Neural crest cell (in vitro differentiated cells): ENCODE measurements at regions not wholly inside any gene's neighbourhood (a gene's known extent, or its start where the extent isn't known, plus 50 kb on each side); places are given as distances from the start of the nearest gene placed in this dataset.

Experiments
- DNase-seq: peaks from one replicate; pipeline ENCODE4 v3.0.0; 2021; ENCODE audit warnings: low read depth, mixed read lengths, low spot score
- H3K27ac Mint-ChIP-seq: one replicate; pipeline ENCODE4 v1.8.0; 2021; ENCODE audit warnings: mild to moderate bottlenecking, mixed read lengths; ENCODE audit not compliant: unreplicated experiment
- H3K27me3 Mint-ChIP-seq: 2 replicates; pipeline ENCODE4 v1.8.0; 2021; ENCODE audit warnings: low read depth, mild to moderate bottlenecking, mixed read lengths
- H3K36me3 Mint-ChIP-seq: 2 replicates; pipeline ENCODE4 v1.8.0; 2021; ENCODE audit warnings: low read depth, mild to moderate bottlenecking, mixed read lengths
- H3K4me1 Mint-ChIP-seq: 2 replicates; pipeline ENCODE4 v1.8.0; 2021; ENCODE audit warnings: mixed read lengths
- H3K4me3 Mint-ChIP-seq: one replicate; pipeline ENCODE4 v1.8.0; 2021; ENCODE audit warnings: mild to moderate bottlenecking, mixed read lengths
- H3K9me3 Mint-ChIP-seq: 2 replicates; pipeline ENCODE4 v1.8.0; 2021; ENCODE audit warnings: mixed read lengths
- TF ChIP-seq, protein P1 (sequence below): fragments of 200-600 bp; sonication (generic); conservative IDR thresholded peaks from 2 replicates; pipeline ENCODE4 v1.5.0; 2021; ENCODE audit warnings: antibody characterized with exemption, mild to moderate bottlenecking

- no peak overlapping the region for H3K4me3 Mint-ChIP-seq
- H3K36me3 Mint-ChIP-seq = no peaks in the 10 kb centered on the region
- H3K9me3 Mint-ChIP-seq = peaks cover 2% of the 10 kb centered on the region
- peaks cover 7% of the 10 kb centered on the region for H3K27me3 Mint-ChIP-seq
- TF ChIP-seq, protein P1, sequence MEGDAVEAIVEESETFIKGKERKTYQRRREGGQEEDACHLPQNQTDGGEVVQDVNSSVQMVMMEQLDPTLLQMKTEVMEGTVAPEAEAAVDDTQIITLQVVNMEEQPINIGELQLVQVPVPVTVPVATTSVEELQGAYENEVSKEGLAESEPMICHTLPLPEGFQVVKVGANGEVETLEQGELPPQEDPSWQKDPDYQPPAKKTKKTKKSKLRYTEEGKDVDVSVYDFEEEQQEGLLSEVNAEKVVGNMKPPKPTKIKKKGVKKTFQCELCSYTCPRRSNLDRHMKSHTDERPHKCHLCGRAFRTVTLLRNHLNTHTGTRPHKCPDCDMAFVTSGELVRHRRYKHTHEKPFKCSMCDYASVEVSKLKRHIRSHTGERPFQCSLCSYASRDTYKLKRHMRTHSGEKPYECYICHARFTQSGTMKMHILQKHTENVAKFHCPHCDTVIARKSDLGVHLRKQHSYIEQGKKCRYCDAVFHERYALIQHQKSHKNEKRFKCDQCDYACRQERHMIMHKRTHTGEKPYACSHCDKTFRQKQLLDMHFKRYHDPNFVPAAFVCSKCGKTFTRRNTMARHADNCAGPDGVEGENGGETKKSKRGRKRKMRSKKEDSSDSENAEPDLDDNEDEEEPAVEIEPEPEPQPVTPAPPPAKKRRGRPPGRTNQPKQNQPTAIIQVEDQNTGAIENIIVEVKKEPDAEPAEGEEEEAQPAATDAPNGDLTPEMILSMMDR = no peak
- DNase-seq = no peak
- H3K27ac Mint-ChIP-seq = no peak overlapping the region
- no peaks in the 10 kb centered on the region for H3K4me1 Mint-ChIP-seq
Observed at GRCh38 chr19:33916792-33917191, 120.1 kb downstream of the KCTD15 start.

DNA sequence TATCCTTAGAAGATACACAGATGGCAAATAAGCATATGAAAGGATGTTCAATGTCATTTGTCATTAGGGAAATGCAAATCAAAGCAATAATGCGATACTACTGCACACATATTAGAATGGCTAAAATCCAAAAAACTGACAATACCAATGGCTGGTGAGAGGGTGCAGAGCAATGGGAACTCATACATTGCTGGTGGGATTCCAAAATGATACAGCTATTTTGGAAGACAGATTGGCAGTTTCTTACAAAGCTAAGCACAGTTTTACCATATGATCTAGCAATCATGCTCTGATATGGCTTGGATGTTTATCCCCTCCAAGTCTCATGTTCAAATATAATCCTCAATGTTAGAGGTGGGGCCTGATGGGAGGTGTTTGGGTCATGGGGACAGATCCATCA, 122.6 kb downstream of the KCTD15 start:
- peaks cover 5% of the 10 kb centered on the region for H3K27me3 Mint-ChIP-seq
- TF ChIP-seq, protein P1 = no peak
- H3K27ac Mint-ChIP-seq = no peak overlapping the region
- H3K9me3 Mint-ChIP-seq = peaks cover 2% of the 10 kb centered on the region
- H3K4me3 Mint-ChIP-seq = no peak overlapping the region
- no peaks in the 10 kb centered on the region for H3K36me3 Mint-ChIP-seq
- DNase-seq = no peak
- no peaks in the 10 kb centered on the region for H3K4me1 Mint-ChIP-seq

DNA sequence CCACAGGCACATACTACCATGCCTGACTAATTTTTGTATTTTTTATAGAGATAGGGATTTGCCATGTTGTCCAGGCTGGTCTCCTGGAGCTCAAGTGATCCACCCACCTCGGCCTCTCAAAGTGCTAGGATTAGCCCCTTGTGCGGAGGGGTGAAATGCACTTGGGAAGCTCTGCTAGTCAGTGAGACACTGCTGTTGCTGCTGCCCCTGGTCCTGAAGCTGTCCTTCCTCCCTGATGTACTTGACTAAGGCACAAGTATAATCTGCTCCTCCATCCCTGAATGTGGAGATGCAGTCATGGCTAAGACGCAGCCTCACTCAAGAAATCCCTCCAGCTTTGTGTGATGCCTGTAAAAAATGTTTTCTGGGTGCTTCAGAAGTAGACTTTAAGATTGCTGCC, 124.5 kb downstream of the KCTD15 start:
- no peak for DNase-seq
- no peaks in the 10 kb centered on the region for H3K36me3 Mint-ChIP-seq
- H3K9me3 Mint-ChIP-seq = peaks cover 2% of the 10 kb centered on the region
- no peaks in the 10 kb centered on the region for H3K4me1 Mint-ChIP-seq
- no peak overlapping the region for H3K4me3 Mint-ChIP-seq
- no peak overlapping the region for H3K27ac Mint-ChIP-seq
- peaks cover 13% of the 10 kb centered on the region for H3K27me3 Mint-ChIP-seq
- TF ChIP-seq, protein P1 = no peak

- no peak for DNase-seq
- no peaks in the 10 kb centered on the region for H3K36me3 Mint-ChIP-seq
- no peak overlapping the region for H3K4me3 Mint-ChIP-seq
- H3K4me1 Mint-ChIP-seq = no peaks in the 10 kb centered on the region
- H3K9me3 Mint-ChIP-seq = no peaks in the 10 kb centered on the region
- TF ChIP-seq, protein P1 = no peak
- peaks cover 16% of the 10 kb centered on the region for H3K27me3 Mint-ChIP-seq
- H3K27ac Mint-ChIP-seq = no peak overlapping the region
Observed at GRCh38 chr19:33926306-33926705, 129.6 kb downstream of the KCTD15 start.

- Mint-ChIP-seq H3K4me1 (no peaks in the 10 kb centered on the region), H3K27ac (no peak overlapping the region), H3K4me3 (no peak overlapping the region), H3K9me3 (no peaks in the 10 kb centered on the region), H3K27me3 (peaks cover 14% of the 10 kb centered on the region), H3K36me3 (no peaks in the 10 kb centered on the region)
- no peak for DNase-seq
- TF ChIP-seq, protein P1 = no peak
Observed at GRCh38 chr19:33927789-33928457, 131.3 kb downstream of the KCTD15 start.
